ENCODE measurements at regions not wholly inside any gene's neighbourhood (a gene's known extent, or its start where the extent isn't known, plus 50 kb on each side); places are given as distances from the start of the nearest gene placed in this dataset.

- Histone ChIP-seq H3K9me3 (ENCODE audit: control insufficient read depth, insufficient read depth, low read depth, low read length) (no peaks in the 10 kb centered on the region), H3K4me3 (ENCODE audit: low read depth, low read length) (no peak overlapping the region), H3K27ac (ENCODE audit: extremely low read depth, low read depth, low read length) (no peak overlapping the region), H3K36me3 (ENCODE audit: control insufficient read depth in 2 of 2, insufficient read depth in 1 of 2, low read length in 2 of 2) (no peaks in the 10 kb centered on the region), H3K4me1 (ENCODE audit: control insufficient read depth, insufficient read depth, low read length) (no peaks in the 10 kb centered on the region)
- POLR2A ChIA-PET = no interaction called here
- TF ChIP-seq ZNF768 (tag by site-specific recombination; IDR thresholded peaks at IDR 0.05) = no peak
- no peak for TF ChIP-seq ZNF645 (tag by site-specific recombination; IDR thresholded peaks at IDR 0.05)
- no peak for TF ChIP-seq ZNF664 (tag by site-specific recombination; IDR thresholded peaks at IDR 0.05)
- no peak for TF ChIP-seq ZNF132 (tag by site-specific recombination; IDR thresholded peaks at IDR 0.05; ENCODE audit: borderline replicate concordance)
- no peak for TF ChIP-seq HOXA7 (CRISPR knock-in tag; IDR thresholded peaks at IDR 0.05; ENCODE audit: borderline replicate concordance)
- no peak for TF ChIP-seq ZNF169 (tag by site-specific recombination; IDR thresholded peaks at IDR 0.05)
- CTCF ChIA-PET = interaction anchor here (0.6 kb wide), 2 partner anchors 61 to 1176 kb away, joined by 3 to 5 read pairs; no protein-coding TSS in a partner anchor
Measured at GRCh38 chr10:107264742-107265141, 100.2 kb upstream of the SORCS1 start.

- H3K27ac ChIP-seq (ENCODE audit: extremely low read depth, low read depth, low read length) = no peak overlapping the region
- H3K9me3 ChIP-seq (ENCODE audit: control insufficient read depth, insufficient read depth, low read depth, low read length) = no peaks in the 10 kb centered on the region
- ChIA-PET CTCF (no interaction called here), POLR2A (no interaction called here)
- no peaks in the 10 kb centered on the region for H3K36me3 ChIP-seq (ENCODE audit: control insufficient read depth in 2 of 2, insufficient read depth in 1 of 2, low read length in 2 of 2)
- TF ChIP-seq ZNF513 (tag by site-specific recombination; IDR thresholded peaks at IDR 0.05) = no peak
- TF ChIP-seq ZNF174 (tag by site-specific recombination; IDR thresholded peaks at IDR 0.05) = no peak
- TF ChIP-seq ZFP69B (tag by site-specific recombination; IDR thresholded peaks at IDR 0.05) = no peak
- no peak for TF ChIP-seq ZNF654 (tag by site-specific recombination; IDR thresholded peaks at IDR 0.05; ENCODE audit: low read depth)
- no peak for TF ChIP-seq ZNF549 (tag by site-specific recombination; IDR thresholded peaks at IDR 0.05)
- no peak for TF ChIP-seq ZNF169 (tag by site-specific recombination; IDR thresholded peaks at IDR 0.05)
- TF ChIP-seq KLF10 (tag by site-specific recombination; IDR thresholded peaks at IDR 0.05) = no peak
- TF ChIP-seq ZNF830 (tag by site-specific recombination; IDR thresholded peaks at IDR 0.05; ENCODE audit: low read depth) = no peak
- no peak for TF ChIP-seq ZNF623 (tag by site-specific recombination; IDR thresholded peaks at IDR 0.05)
- TF ChIP-seq BCL11B (tag by site-specific recombination; IDR thresholded peaks at IDR 0.05; ENCODE audit: low read depth) = no peak
- TF ChIP-seq ZNF221 (tag by site-specific recombination; IDR thresholded peaks at IDR 0.05; ENCODE audit: borderline replicate concordance) = no peak
- TF ChIP-seq ZNF747 (tag by site-specific recombination; IDR thresholded peaks at IDR 0.05) = no peak
- no peak for TF ChIP-seq ZNF280D (tag by site-specific recombination; IDR thresholded peaks at IDR 0.05)
- TF ChIP-seq ZNF501 (tag by site-specific recombination; IDR thresholded peaks at IDR 0.05) = no peak
- no peak for TF ChIP-seq ZNF354C (tag by site-specific recombination; IDR thresholded peaks at IDR 0.05; ENCODE audit: borderline replicate concordance, low read depth)
- TF ChIP-seq ZNF660 (tag by site-specific recombination; IDR thresholded peaks at IDR 0.05) = no peak
- no peak for TF ChIP-seq ZNF211 (tag by site-specific recombination; IDR thresholded peaks at IDR 0.05; ENCODE audit: low read depth)
- TF ChIP-seq ZNF423 (tag by site-specific recombination; IDR thresholded peaks at IDR 0.05) = no peak
- TF ChIP-seq ZNF140 (tag by site-specific recombination; IDR thresholded peaks at IDR 0.05) = no peak
- no peak for TF ChIP-seq ZNF580 (tag by site-specific recombination; IDR thresholded peaks at IDR 0.05)
- no peak overlapping the region for H3K4me3 ChIP-seq (ENCODE audit: low read depth, low read length)
- H3K4me1 ChIP-seq (ENCODE audit: control insufficient read depth, insufficient read depth, low read length) = no peaks in the 10 kb centered on the region
Measured at GRCh38 chr10:107244122-107244521, 79.6 kb upstream of the SORCS1 start.
